Hepatocyte (in vitro differentiated cells): ENCODE measurements at regions not wholly inside any gene's neighbourhood (a gene's known extent, or its start where the extent isn't known, plus 50 kb on each side); places are given as distances from the start of the nearest gene placed in this dataset.

Source experiments
- DNase-seq: peaks from one replicate; pipeline ENCODE4 v3.0.0-alpha.2; 2016; ENCODE audit warnings: low spot score
- H2AFZ ChIP-seq: fragments of 200-600 bp; sonication (generic); 2 replicates; pipeline ENCODE4 v1.6.0; 2016; ENCODE audit warnings: antibody characterized with exemption, mild to moderate bottlenecking
- H3K27ac ChIP-seq: fragments of 200-600 bp; sonication (generic); 2 replicates; pipeline ENCODE4 v1.5.1; 2016; ENCODE audit warnings: mild to moderate bottlenecking
- H3K27me3 ChIP-seq: fragments of 200-600 bp; sonication (generic); 2 replicates; pipeline ENCODE4 v1.6.1; 2016
- H3K36me3 ChIP-seq: fragments of 200-600 bp; sonication (generic); replicated peaks from 2 replicates; pipeline ENCODE4 v1.5.1; 2016; ENCODE audit warnings: low read depth; ENCODE audit not compliant: insufficient read depth
- H3K4me1 ChIP-seq: fragments of 200-600 bp; sonication (generic); 2 replicates; pipeline ENCODE4 v1.5.1; 2016; ENCODE audit warnings: mild to moderate bottlenecking, moderate library complexity; ENCODE audit not compliant: insufficient read depth
- H3K4me2 ChIP-seq: fragments of 200-600 bp; sonication (generic); 2 replicates; pipeline ENCODE4 v1.6.0; 2016
- H3K4me3 ChIP-seq: fragments of 200-600 bp; sonication (generic); 2 replicates; pipeline ENCODE4 v1.5.1; 2016; ENCODE audit warnings: mild to moderate bottlenecking
- H3K79me2 ChIP-seq: fragments of 200-600 bp; sonication (generic); 2 replicates; pipeline ENCODE4 v1.6.0; 2017; ENCODE audit warnings: mild to moderate bottlenecking
- H3K9me2 ChIP-seq: fragments of 200-600 bp; sonication (generic); replicated peaks from 2 replicates; pipeline ENCODE4 v1.6.0; 2017; ENCODE audit warnings: mild to moderate bottlenecking; ENCODE audit not compliant: insufficient read depth
- H3K9me3 ChIP-seq: fragments of 200-600 bp; sonication (generic); 2 replicates; pipeline ENCODE4 v1.5.1; 2016; ENCODE audit warnings: low read depth, mild to moderate bottlenecking
- H4K20me1 ChIP-seq: fragments of 200-600 bp; sonication (generic); 2 replicates; pipeline ENCODE4 v1.6.0; 2016; ENCODE audit warnings: mild to moderate bottlenecking; ENCODE audit not compliant: insufficient read depth, poor library complexity, severe bottlenecking
- CTCF ChIP-seq: fragments of 200-600 bp; sonication (generic); IDR thresholded peaks from 2 replicates; pipeline ENCODE4 v1.5.1; 2016; ENCODE audit warnings: antibody characterized with exemption, mild to moderate bottlenecking; ENCODE audit not compliant: poor library complexity
- EZH2 ChIP-seq: fragments of 200-600 bp; sonication (generic); IDR thresholded peaks from 2 replicates; pipeline ENCODE4 v1.6.1; 2016; ENCODE audit warnings: antibody characterized with exemption, mild to moderate bottlenecking, borderline replicate concordance
- EZH2phosphoT487 ChIP-seq: fragments of 200-600 bp; sonication (generic); IDR thresholded peaks from one replicate; pipeline ENCODE4 v1.6.1; 2018; ENCODE audit warnings: antibody characterized with exemption, mild to moderate bottlenecking, low read depth, moderate library complexity; ENCODE audit not compliant: unreplicated experiment, severe bottlenecking
- WGBS: methylation state at CpG from one replicate; pipeline ENCODE4 v1.1.6; 2016; ENCODE audit warnings: low lambda C conversion rate; ENCODE audit errors: missing lambda C conversion rate; 5-methylcytosine and 5-hydroxymethylcytosine counted together

- no peak overlapping the region for H3K4me2 ChIP-seq
- no peaks in the 10 kb centered on the region for H3K9me2 ChIP-seq
- no peak overlapping the region for H3K27ac ChIP-seq
- no peak for DNase-seq
- no peak overlapping the region for H3K4me3 ChIP-seq
- H3K36me3 ChIP-seq = no peaks in the 10 kb centered on the region
- no peak overlapping the region for H2AFZ ChIP-seq
- no peaks in the 10 kb centered on the region for H4K20me1 ChIP-seq
- H3K9me3 ChIP-seq = no peaks in the 10 kb centered on the region
- WGBS = 73% methylated on average over 1 of the region's 1 CpG
- no peaks in the 10 kb centered on the region for H3K79me2 ChIP-seq
- no peaks in the 10 kb centered on the region for H3K27me3 ChIP-seq
- no peak for TF ChIP-seq CTCF
- no peak for TF ChIP-seq EZH2phosphoT487
- no peak for TF ChIP-seq EZH2
- peaks cover 14% of the 10 kb centered on the region for H3K4me1 ChIP-seq
Measured at GRCh38 chr12:87381742-87382141, 647.5 kb downstream of the C12orf50 start.

GRCh38 chr12:87378526-87378925 is 650.7 kb downstream of the C12orf50 start:
- H3K9me2 ChIP-seq = no peaks in the 10 kb centered on the region
- peaks cover 12% of the 10 kb centered on the region for H3K4me1 ChIP-seq
- H2AFZ ChIP-seq = no peak overlapping the region
- no peak for TF ChIP-seq EZH2
- TF ChIP-seq EZH2phosphoT487 = no peak
- TF ChIP-seq CTCF = no peak
- H3K9me3 ChIP-seq = peaks cover 5% of the 10 kb centered on the region
- WGBS = 78% methylated on average over 2 of the region's 2 CpGs
- DNase-seq = no peak
- no peaks in the 10 kb centered on the region for H3K79me2 ChIP-seq
- H4K20me1 ChIP-seq = no peaks in the 10 kb centered on the region
- no peak overlapping the region for H3K4me2 ChIP-seq
- H3K4me3 ChIP-seq = no peak overlapping the region
- H3K36me3 ChIP-seq = no peaks in the 10 kb centered on the region
- no peaks in the 10 kb centered on the region for H3K27me3 ChIP-seq
- no peak overlapping the region for H3K27ac ChIP-seq

- Histone ChIP-seq H2AFZ (no peak overlapping the region), H3K36me3 (no peaks in the 10 kb centered on the region), H3K9me3 (peaks cover 5% of the 10 kb centered on the region), H4K20me1 (no peaks in the 10 kb centered on the region), H3K4me1 (no peaks in the 10 kb centered on the region), H3K79me2 (no peaks in the 10 kb centered on the region), H3K27me3 (no peaks in the 10 kb centered on the region), H3K9me2 (no peaks in the 10 kb centered on the region), H3K27ac (no peak overlapping the region), H3K4me3 (no peak overlapping the region), H3K4me2 (no peak overlapping the region)
- TF ChIP-seq EZH2 = no peak
- TF ChIP-seq CTCF = no peak
- no peak for TF ChIP-seq EZH2phosphoT487
- WGBS = 83% methylated on average over 2 of the region's 2 CpGs
- DNase-seq = no peak
Measured at GRCh38 chr12:87376722-87377121, 652.5 kb downstream of the C12orf50 start.

- H4K20me1 ChIP-seq = no peaks in the 10 kb centered on the region
- no peaks in the 10 kb centered on the region for H3K27me3 ChIP-seq
- peaks cover 6% of the 10 kb centered on the region for H3K4me1 ChIP-seq
- no peaks in the 10 kb centered on the region for H3K9me3 ChIP-seq
- DNase-seq = no peak
- TF ChIP-seq EZH2 (no peak), CTCF (no peak), EZH2phosphoT487 (no peak)
- no peaks in the 10 kb centered on the region for H3K9me2 ChIP-seq
- no peak overlapping the region for H3K27ac ChIP-seq
- H3K4me3 ChIP-seq = no peak overlapping the region
- no peak overlapping the region for H3K4me2 ChIP-seq
- H3K36me3 ChIP-seq = no peaks in the 10 kb centered on the region
- no peak overlapping the region for H2AFZ ChIP-seq
- 45% methylated on average over 2 of the region's 2 CpGs for WGBS
- H3K79me2 ChIP-seq = no peaks in the 10 kb centered on the region
Measured at GRCh38 chr12:87369161-87369560, 660.0 kb downstream of the C12orf50 start.
